ENCODE measurements at regions not wholly inside any gene's neighbourhood (a gene's known extent, or its start where the extent isn't known, plus 50 kb on each side); places are given as distances from the start of the nearest gene placed in this dataset.

- Histone ChIP-seq H3K27ac (ENCODE audit: low read length) (no peak overlapping the region), H3K9ac (ENCODE audit: low read depth, low read length) (no peak overlapping the region), H3K27me3 (ENCODE audit: insufficient read depth, low read length) (no peaks in the 10 kb centered on the region), H3K36me3 (ENCODE audit: insufficient read depth, low read depth, low read length) (no peaks in the 10 kb centered on the region), H3K4me3 (ENCODE audit: low read length) (no peak overlapping the region), H3K9me3 (ENCODE audit: insufficient read depth, low read depth, low read length) (no peaks in the 10 kb centered on the region), H3K4me1 (ENCODE audit: insufficient read depth, low read length) (no peaks in the 10 kb centered on the region)
These were observed 427.7 kb downstream of the CDH2 start for GRCh38 chr18:27749194-27749593.

- Histone ChIP-seq H3K9me3 (ENCODE audit: insufficient read depth, low read depth, low read length) (no peaks in the 10 kb centered on the region), H3K36me3 (ENCODE audit: insufficient read depth, low read depth, low read length) (no peaks in the 10 kb centered on the region), H3K27me3 (ENCODE audit: insufficient read depth, low read length) (no peaks in the 10 kb centered on the region), H3K9ac (ENCODE audit: low read depth, low read length) (no peak overlapping the region), H3K4me3 (ENCODE audit: low read length) (no peak overlapping the region), H3K4me1 (ENCODE audit: insufficient read depth, low read length) (no peaks in the 10 kb centered on the region), H3K27ac (ENCODE audit: low read length) (no peak overlapping the region)
These were observed 430.7 kb downstream of the CDH2 start for GRCh38 chr18:27746241-27746640.

- no peak overlapping the region for H3K27ac ChIP-seq (ENCODE audit: low read length)
- H3K4me1 ChIP-seq (ENCODE audit: insufficient read depth, low read length), result no peaks in the 10 kb centered on the region
- H3K27me3 ChIP-seq (ENCODE audit: insufficient read depth, low read length), result no peaks in the 10 kb centered on the region
- no peak overlapping the region for H3K4me3 ChIP-seq (ENCODE audit: low read length)
- H3K9me3 ChIP-seq (ENCODE audit: insufficient read depth, low read depth, low read length), result no peaks in the 10 kb centered on the region
- H3K36me3 ChIP-seq (ENCODE audit: insufficient read depth, low read depth, low read length), result no peaks in the 10 kb centered on the region
- H3K9ac ChIP-seq (ENCODE audit: low read depth, low read length), result no peak overlapping the region
These were observed 441.8 kb downstream of the CDH2 start for GRCh38 chr18:27735117-27735516.

GRCh38 chr18:27731211-27731610 lies 445.7 kb downstream of the CDH2 start:
- Histone ChIP-seq H3K9ac (ENCODE audit: low read depth, low read length) (no peak overlapping the region), H3K27ac (ENCODE audit: low read length) (no peak overlapping the region), H3K4me1 (ENCODE audit: insufficient read depth, low read length) (no peaks in the 10 kb centered on the region), H3K9me3 (ENCODE audit: insufficient read depth, low read depth, low read length) (peaks cover 16% of the 10 kb centered on the region; the same call in 1 of the 2 replicates), H3K4me3 (ENCODE audit: low read length) (no peak overlapping the region), H3K27me3 (ENCODE audit: insufficient read depth, low read length) (no peaks in the 10 kb centered on the region), H3K36me3 (ENCODE audit: insufficient read depth, low read depth, low read length) (no peaks in the 10 kb centered on the region)

GRCh38 chr18:27728659-27729058 lies 448.3 kb downstream of the CDH2 start:
- Histone ChIP-seq H3K4me1 (ENCODE audit: insufficient read depth, low read length) (peaks cover 9% of the 10 kb centered on the region), H3K27me3 (ENCODE audit: insufficient read depth, low read length) (no peaks in the 10 kb centered on the region), H3K9me3 (ENCODE audit: insufficient read depth, low read depth, low read length) (peaks cover 16% of the 10 kb centered on the region; the same call in 1 of the 2 replicates), H3K4me3 (ENCODE audit: low read length) (no peak overlapping the region), H3K9ac (ENCODE audit: low read depth, low read length) (no peak overlapping the region), H3K36me3 (ENCODE audit: insufficient read depth, low read depth, low read length) (no peaks in the 10 kb centered on the region), H3K27ac (ENCODE audit: low read length) (no peak overlapping the region)

- H3K27ac ChIP-seq (ENCODE audit: low read length), result no peak overlapping the region
- H3K4me3 ChIP-seq (ENCODE audit: low read length), result no peak overlapping the region
- H3K36me3 ChIP-seq (ENCODE audit: insufficient read depth, low read depth, low read length), result no peaks in the 10 kb centered on the region
- peaks cover 12% of the 10 kb centered on the region; the same call in 1 of the 2 replicates for H3K9me3 ChIP-seq (ENCODE audit: insufficient read depth, low read depth, low read length)
- H3K9ac ChIP-seq (ENCODE audit: low read depth, low read length), result no peak overlapping the region
- no peaks in the 10 kb centered on the region for H3K27me3 ChIP-seq (ENCODE audit: insufficient read depth, low read length)
- peaks cover 14% of the 10 kb centered on the region for H3K4me1 ChIP-seq (ENCODE audit: insufficient read depth, low read length)
These were observed 452.6 kb downstream of the CDH2 start for GRCh38 chr18:27724362-27724761.

- Histone ChIP-seq H3K9me3 (ENCODE audit: insufficient read depth, low read depth, low read length) (0 out of 2 replicates have a peak, but pooled peaks cover 2% of the 10 kb centered on the region), H3K4me1 (ENCODE audit: insufficient read depth, low read length) (peaks cover 21% of the 10 kb centered on the region), H3K4me3 (ENCODE audit: low read length) (no peak overlapping the region), H3K27me3 (ENCODE audit: insufficient read depth, low read length) (no peaks in the 10 kb centered on the region), H3K27ac (ENCODE audit: low read length) (no peak overlapping the region), H3K9ac (ENCODE audit: low read depth, low read length) (no peak overlapping the region), H3K36me3 (ENCODE audit: insufficient read depth, low read depth, low read length) (no peaks in the 10 kb centered on the region)
These were observed 453.8 kb downstream of the CDH2 start for GRCh38 chr18:27723168-27723567.

GRCh38 chr18:27719680-27720079 lies 457.2 kb downstream of the CDH2 start:
- peaks cover 39% of the 10 kb centered on the region for H3K4me1 ChIP-seq (ENCODE audit: insufficient read depth, low read length)
- H3K4me3 ChIP-seq (ENCODE audit: low read length), result no peak overlapping the region
- H3K27me3 ChIP-seq (ENCODE audit: insufficient read depth, low read length), result no peaks in the 10 kb centered on the region
- H3K9ac ChIP-seq (ENCODE audit: low read depth, low read length), result no peak overlapping the region
- no peaks in the 10 kb centered on the region for H3K9me3 ChIP-seq (ENCODE audit: insufficient read depth, low read depth, low read length)
- H3K36me3 ChIP-seq (ENCODE audit: insufficient read depth, low read depth, low read length), result 0 out of 2 replicates have a peak, but pooled peaks cover 3% of the 10 kb centered on the region
- no peak overlapping the region for H3K27ac ChIP-seq (ENCODE audit: low read length)

- no peaks in the 10 kb centered on the region for H3K27me3 ChIP-seq (ENCODE audit: insufficient read depth, low read length)
- H3K9me3 ChIP-seq (ENCODE audit: insufficient read depth, low read depth, low read length), result no peaks in the 10 kb centered on the region
- H3K4me1 ChIP-seq (ENCODE audit: insufficient read depth, low read length), result peaks cover 44% of the 10 kb centered on the region
- 0 out of 2 replicates have a peak, but pooled peaks cover 3% of the 10 kb centered on the region for H3K36me3 ChIP-seq (ENCODE audit: insufficient read depth, low read depth, low read length)
- 0 out of 2 replicates have a peak overlapping the region, but pooled peaks have one; percentile 5 for H3K9ac ChIP-seq (ENCODE audit: low read depth, low read length)
- H3K27ac ChIP-seq (ENCODE audit: low read length), result peak overlapping the region; percentile 28
- peak overlapping the region; percentile 22; the same call in 1 of the 2 replicates for H3K4me3 ChIP-seq (ENCODE audit: low read length)
These were observed 459.1 kb downstream of the CDH2 start for GRCh38 chr18:27717816-27718215.

- Histone ChIP-seq H3K4me1 (ENCODE audit: insufficient read depth, low read length) (peaks cover 49% of the 10 kb centered on the region), H3K36me3 (ENCODE audit: insufficient read depth, low read depth, low read length) (0 out of 2 replicates have a peak, but pooled peaks cover 3% of the 10 kb centered on the region), H3K9ac (ENCODE audit: low read depth, low read length) (no peak overlapping the region), H3K27ac (ENCODE audit: low read length) (peak overlapping the region; percentile 28), H3K4me3 (ENCODE audit: low read length) (0 out of 2 replicates have a peak overlapping the region, but pooled peaks have one; percentile 11), H3K9me3 (ENCODE audit: insufficient read depth, low read depth, low read length) (no peaks in the 10 kb centered on the region), H3K27me3 (ENCODE audit: insufficient read depth, low read length) (no peaks in the 10 kb centered on the region)
These were observed 459.7 kb downstream of the CDH2 start for GRCh38 chr18:27717250-27717649.

- Histone ChIP-seq H3K9ac (ENCODE audit: low read depth, low read length) (no peak overlapping the region), H3K4me1 (ENCODE audit: insufficient read depth, low read length) (peaks cover 58% of the 10 kb centered on the region), H3K4me3 (ENCODE audit: low read length) (no peak overlapping the region), H3K27me3 (ENCODE audit: insufficient read depth, low read length) (no peaks in the 10 kb centered on the region), H3K36me3 (ENCODE audit: insufficient read depth, low read depth, low read length) (0 out of 2 replicates have a peak, but pooled peaks cover 3% of the 10 kb centered on the region), H3K9me3 (ENCODE audit: insufficient read depth, low read depth, low read length) (no peaks in the 10 kb centered on the region), H3K27ac (ENCODE audit: low read length) (no peak overlapping the region)
These were observed 461.2 kb downstream of the CDH2 start for GRCh38 chr18:27715751-27716150.

- H3K9ac ChIP-seq (ENCODE audit: low read depth, low read length), result peak overlapping the region; percentile 25; the same call in 1 of the 2 replicates
- H3K4me3 ChIP-seq (ENCODE audit: low read length), result no peak overlapping the region
- H3K36me3 ChIP-seq (ENCODE audit: insufficient read depth, low read depth, low read length), result 0 out of 2 replicates have a peak, but pooled peaks cover 3% of the 10 kb centered on the region
- peaks cover 56% of the 10 kb centered on the region for H3K4me1 ChIP-seq (ENCODE audit: insufficient read depth, low read length)
- no peaks in the 10 kb centered on the region for H3K27me3 ChIP-seq (ENCODE audit: insufficient read depth, low read length)
- peaks cover 8% of the 10 kb centered on the region; the same call in 1 of the 2 replicates for H3K9me3 ChIP-seq (ENCODE audit: insufficient read depth, low read depth, low read length)
- peak overlapping the region; percentile 44 for H3K27ac ChIP-seq (ENCODE audit: low read length)
These were observed 463.2 kb downstream of the CDH2 start for GRCh38 chr18:27713738-27714095.

Measured in iPS-20b (cell line).